ENCODE measurements at regions not wholly inside any gene's neighbourhood (a gene's known extent, or its start where the extent isn't known, plus 50 kb on each side); places are given as distances from the start of the nearest gene placed in this dataset.

DNA sequence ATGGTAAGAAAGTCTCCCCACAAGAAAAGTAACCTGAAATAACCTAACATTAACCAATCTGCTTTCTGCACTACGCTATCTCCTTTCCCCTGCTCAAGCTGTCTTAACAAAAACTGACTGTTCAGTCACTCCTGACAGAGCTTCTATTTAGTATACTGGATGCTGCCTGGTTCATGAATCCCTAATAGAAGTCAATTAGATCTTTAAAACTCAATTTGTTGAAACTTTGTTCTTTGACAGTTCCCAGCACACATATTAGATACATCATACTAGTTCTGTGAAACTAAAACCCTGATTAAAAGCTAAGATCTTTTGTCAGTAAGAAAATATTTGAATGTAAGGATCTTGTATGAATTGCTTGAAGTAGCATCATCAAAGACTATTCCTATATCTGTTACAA lies 287.4 kb downstream of the RBM43 start:
- Histone ChIP-seq H3K36me3 (replicated peaks; ENCODE audit: control insufficient read depth, insufficient read depth, low read length) (no peaks in the 10 kb centered on the region), H3K27me3 (ENCODE audit: control insufficient read depth, insufficient read depth, low read length) (no peaks in the 10 kb centered on the region), H3K4me3 (ENCODE audit: insufficient read depth, low read depth, low read length) (no peak overlapping the region)
- DNase-seq = no peak

DNA sequence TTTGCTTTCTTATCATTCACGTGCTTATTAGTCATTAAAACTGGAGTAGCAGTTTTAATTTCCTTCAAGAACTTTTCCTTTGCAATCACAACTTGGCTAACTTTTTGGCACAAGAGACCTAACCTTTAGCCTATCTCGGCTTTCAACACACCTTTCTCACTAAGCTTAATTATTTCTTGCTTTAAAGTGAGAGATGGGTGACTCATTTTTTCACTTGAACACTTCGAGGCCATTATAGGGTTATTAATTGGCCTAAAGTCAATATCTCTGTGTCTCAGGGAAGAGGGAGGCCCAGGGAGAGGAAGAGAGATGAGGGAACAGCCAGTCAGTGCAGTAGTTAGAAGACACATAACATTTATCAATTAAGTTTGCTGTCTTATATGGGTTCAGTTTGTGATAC lies 289.8 kb downstream of the RBM43 start:
- DNase-seq = no peak
- H3K27me3 ChIP-seq (ENCODE audit: control insufficient read depth, insufficient read depth, low read length) = no peaks in the 10 kb centered on the region
- H3K36me3 ChIP-seq (replicated peaks; ENCODE audit: control insufficient read depth, insufficient read depth, low read length) = no peaks in the 10 kb centered on the region
- no peak overlapping the region for H3K4me3 ChIP-seq (ENCODE audit: insufficient read depth, low read depth, low read length)

DNA sequence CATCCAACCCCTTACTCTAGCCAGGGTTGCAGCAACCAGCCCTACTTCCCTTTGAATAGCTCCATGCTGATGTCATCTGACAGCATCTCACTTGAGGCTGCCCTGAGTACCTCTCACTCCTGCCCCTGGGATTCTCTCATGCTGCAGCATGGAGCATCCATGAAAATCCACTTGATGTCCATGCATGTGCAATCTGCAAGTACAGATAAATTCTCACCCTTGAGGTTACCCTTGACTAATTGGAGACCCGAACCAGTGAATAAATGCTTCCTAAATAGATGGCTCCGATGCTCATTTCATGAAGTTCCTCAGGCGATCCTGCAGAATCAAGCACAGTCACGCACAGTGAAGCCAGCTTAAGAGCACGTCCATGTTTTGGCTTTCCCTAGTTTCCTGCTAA lies 298.3 kb downstream of the RBM43 start:
- Histone ChIP-seq H3K27me3 (ENCODE audit: control insufficient read depth, insufficient read depth, low read length) (no peaks in the 10 kb centered on the region), H3K4me3 (ENCODE audit: insufficient read depth, low read depth, low read length) (no peak overlapping the region), H3K36me3 (replicated peaks; ENCODE audit: control insufficient read depth, insufficient read depth, low read length) (no peaks in the 10 kb centered on the region)
- no peak for DNase-seq

DNA sequence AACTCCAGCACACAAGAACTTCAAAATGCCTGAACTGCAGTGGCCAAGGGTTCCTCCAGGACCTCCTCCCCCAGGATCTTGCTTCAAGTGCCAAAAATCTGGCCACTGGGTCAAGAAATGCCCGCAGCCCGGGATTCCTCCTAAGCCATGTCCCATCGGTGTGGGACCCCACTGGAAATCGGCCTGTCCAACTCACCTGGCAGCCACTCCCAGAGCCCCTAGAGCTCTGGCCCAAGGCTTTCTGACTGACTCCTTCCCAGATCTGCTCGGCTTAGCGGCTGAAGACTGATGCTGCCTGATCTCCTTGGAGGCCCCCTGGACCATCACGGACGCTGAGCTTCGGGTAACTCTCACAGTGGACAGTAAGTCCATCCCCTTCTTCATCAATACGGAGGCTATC lies 306.4 kb downstream of the RBM43 start:
- H3K27me3 ChIP-seq (ENCODE audit: control insufficient read depth, insufficient read depth, low read length) = no peaks in the 10 kb centered on the region
- no peak for DNase-seq
- no peak overlapping the region for H3K4me3 ChIP-seq (ENCODE audit: insufficient read depth, low read depth, low read length)
- H3K36me3 ChIP-seq (replicated peaks; ENCODE audit: control insufficient read depth, insufficient read depth, low read length) = no peaks in the 10 kb centered on the region

- no peak for DNase-seq
- Histone ChIP-seq H3K36me3 (replicated peaks; ENCODE audit: control insufficient read depth, insufficient read depth, low read length) (no peaks in the 10 kb centered on the region), H3K27me3 (ENCODE audit: control insufficient read depth, insufficient read depth, low read length) (no peaks in the 10 kb centered on the region), H3K4me3 (ENCODE audit: insufficient read depth, low read depth, low read length) (no peak overlapping the region)
These were observed 314.8 kb downstream of the RBM43 start for GRCh38 chr2:150946831-150947230.

DNA sequence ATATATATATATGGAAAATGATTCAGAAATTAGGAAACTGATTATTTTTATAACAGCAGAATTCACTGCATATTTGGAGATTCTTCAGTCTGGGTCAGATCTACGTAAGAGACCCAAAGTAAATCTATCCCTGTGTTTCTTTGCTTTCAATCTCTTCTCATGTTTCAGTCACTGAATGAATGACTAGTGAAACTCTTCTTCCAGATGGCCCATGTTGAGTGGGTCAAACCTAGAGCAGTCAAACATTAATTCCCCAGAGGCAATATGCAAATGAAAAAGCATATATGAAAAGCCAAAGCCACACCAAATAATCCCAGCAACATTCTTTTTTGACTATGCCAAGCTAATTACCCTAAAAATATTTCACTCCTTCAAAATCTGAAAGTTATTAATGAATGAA lies 317.3 kb downstream of the RBM43 start:
- Histone ChIP-seq H3K4me3 (ENCODE audit: insufficient read depth, low read depth, low read length) (no peak overlapping the region), H3K27me3 (ENCODE audit: control insufficient read depth, insufficient read depth, low read length) (no peaks in the 10 kb centered on the region), H3K36me3 (replicated peaks; ENCODE audit: control insufficient read depth, insufficient read depth, low read length) (no peaks in the 10 kb centered on the region)
- DNase-seq = no peak

DNA sequence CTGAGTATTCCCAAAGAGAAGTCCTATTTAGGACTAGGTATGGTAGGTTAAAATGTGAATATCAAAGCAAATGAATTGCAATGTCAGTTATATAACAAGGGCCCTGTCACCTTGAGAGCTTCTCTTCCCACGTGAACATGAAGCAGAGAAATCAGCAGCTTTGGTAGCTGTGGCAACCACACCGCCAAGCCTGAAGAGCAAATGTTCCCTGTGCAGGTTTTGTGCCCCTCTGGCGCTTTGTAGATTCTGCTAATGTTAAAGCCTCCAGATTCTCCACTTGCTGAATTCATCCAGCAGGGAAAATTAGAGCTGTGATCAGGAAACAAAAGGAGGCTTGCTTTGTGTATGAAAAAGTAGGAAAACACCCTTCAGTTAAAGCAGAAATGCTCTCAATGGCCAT lies 322.6 kb downstream of the RBM43 start:
- H3K36me3 ChIP-seq (replicated peaks; ENCODE audit: control insufficient read depth, insufficient read depth, low read length) = no peaks in the 10 kb centered on the region
- H3K27me3 ChIP-seq (ENCODE audit: control insufficient read depth, insufficient read depth, low read length) = no peaks in the 10 kb centered on the region
- no peak overlapping the region for H3K4me3 ChIP-seq (ENCODE audit: insufficient read depth, low read depth, low read length)
- no peak for DNase-seq

GRCh38 chr2:150938527-150938926 lies 323.1 kb downstream of the RBM43 start:
- no peaks in the 10 kb centered on the region for H3K27me3 ChIP-seq (ENCODE audit: control insufficient read depth, insufficient read depth, low read length)
- no peak for DNase-seq
- H3K4me3 ChIP-seq (ENCODE audit: insufficient read depth, low read depth, low read length) = no peak overlapping the region
- H3K36me3 ChIP-seq (replicated peaks; ENCODE audit: control insufficient read depth, insufficient read depth, low read length) = no peaks in the 10 kb centered on the region

DNA sequence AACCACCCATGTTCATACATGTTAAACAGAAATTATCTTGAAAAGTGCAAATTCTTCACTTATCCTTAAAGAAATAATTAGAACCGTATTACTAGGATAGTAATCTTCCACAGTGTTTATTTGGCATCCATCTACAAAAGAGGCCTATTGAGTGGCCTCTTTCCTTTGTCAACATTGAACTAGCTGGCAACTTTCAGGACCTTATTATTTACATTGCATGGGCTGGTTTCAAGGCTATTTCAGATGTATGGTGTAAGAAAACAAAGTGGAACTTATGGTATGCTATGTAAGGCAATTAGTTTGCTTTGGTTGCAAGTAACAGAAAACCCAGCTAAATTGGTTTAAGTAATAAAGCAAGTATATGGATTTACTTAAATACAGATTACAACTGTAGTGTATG lies 324.6 kb downstream of the RBM43 start:
- no peaks in the 10 kb centered on the region for H3K27me3 ChIP-seq (ENCODE audit: control insufficient read depth, insufficient read depth, low read length)
- no peaks in the 10 kb centered on the region for H3K36me3 ChIP-seq (replicated peaks; ENCODE audit: control insufficient read depth, insufficient read depth, low read length)
- H3K4me3 ChIP-seq (ENCODE audit: insufficient read depth, low read depth, low read length) = no peak overlapping the region
- DNase-seq = no peak

DNA sequence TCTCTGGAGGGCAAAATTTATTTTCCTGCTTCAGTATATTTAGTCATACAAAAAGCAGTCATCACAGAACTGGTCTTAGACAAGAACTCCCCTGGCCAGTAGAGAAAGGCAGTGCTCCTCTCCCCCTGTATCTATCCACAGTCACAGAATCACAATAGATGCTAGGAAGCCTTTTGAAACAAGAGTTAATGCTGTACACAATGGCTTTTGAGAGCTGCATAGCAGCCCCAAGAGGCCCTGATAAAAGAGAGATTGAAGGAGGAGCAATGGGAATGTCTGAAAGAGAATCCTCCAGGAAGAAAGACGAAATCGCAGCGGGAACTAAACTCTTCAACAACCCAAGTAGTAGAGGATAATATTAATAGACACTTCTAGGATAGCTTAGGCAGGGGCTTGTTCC lies 330.2 kb downstream of the RBM43 start:
- H3K36me3 ChIP-seq (replicated peaks; ENCODE audit: control insufficient read depth, insufficient read depth, low read length) = no peaks in the 10 kb centered on the region
- H3K4me3 ChIP-seq (ENCODE audit: insufficient read depth, low read depth, low read length) = no peak overlapping the region
- peak; percentile 3 for DNase-seq
- H3K27me3 ChIP-seq (ENCODE audit: control insufficient read depth, insufficient read depth, low read length) = no peaks in the 10 kb centered on the region

GRCh38 chr2:150925611-150926010 lies 336.1 kb downstream of the RBM43 start:
- H3K27me3 ChIP-seq (ENCODE audit: control insufficient read depth, insufficient read depth, low read length) = no peaks in the 10 kb centered on the region
- no peak overlapping the region for H3K4me3 ChIP-seq (ENCODE audit: insufficient read depth, low read depth, low read length)
- no peaks in the 10 kb centered on the region for H3K36me3 ChIP-seq (replicated peaks; ENCODE audit: control insufficient read depth, insufficient read depth, low read length)
- DNase-seq = no peak

- Histone ChIP-seq H3K4me3 (ENCODE audit: insufficient read depth, low read depth, low read length) (no peak overlapping the region), H3K36me3 (replicated peaks; ENCODE audit: control insufficient read depth, insufficient read depth, low read length) (no peaks in the 10 kb centered on the region), H3K27me3 (ENCODE audit: control insufficient read depth, insufficient read depth, low read length) (no peaks in the 10 kb centered on the region)
- DNase-seq = no peak
These were observed 336.8 kb downstream of the RBM43 start for GRCh38 chr2:150924878-150925277.

DNA sequence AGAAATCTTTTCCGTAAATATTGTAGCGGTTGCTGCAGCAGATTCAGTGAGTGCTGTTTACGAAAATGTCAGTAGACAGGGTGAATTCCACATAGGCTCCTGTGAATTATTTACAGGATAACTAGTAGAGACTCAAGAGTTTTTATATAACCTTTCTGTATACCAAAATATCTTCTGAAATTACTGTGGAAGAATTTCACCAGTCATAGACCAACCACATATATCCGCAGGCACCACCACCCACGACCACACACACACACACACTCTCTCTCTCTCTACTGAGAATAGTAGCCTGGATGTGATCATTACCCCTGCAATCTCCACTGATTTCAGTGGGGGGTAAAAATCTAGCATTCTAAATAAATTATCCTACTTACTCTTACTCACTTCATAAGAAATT lies 341.8 kb downstream of the RBM43 start:
- Histone ChIP-seq H3K27me3 (ENCODE audit: control insufficient read depth, insufficient read depth, low read length) (no peaks in the 10 kb centered on the region), H3K36me3 (replicated peaks; ENCODE audit: control insufficient read depth, insufficient read depth, low read length) (no peaks in the 10 kb centered on the region), H3K4me3 (ENCODE audit: insufficient read depth, low read depth, low read length) (no peak overlapping the region)
- no peak for DNase-seq

DNA sequence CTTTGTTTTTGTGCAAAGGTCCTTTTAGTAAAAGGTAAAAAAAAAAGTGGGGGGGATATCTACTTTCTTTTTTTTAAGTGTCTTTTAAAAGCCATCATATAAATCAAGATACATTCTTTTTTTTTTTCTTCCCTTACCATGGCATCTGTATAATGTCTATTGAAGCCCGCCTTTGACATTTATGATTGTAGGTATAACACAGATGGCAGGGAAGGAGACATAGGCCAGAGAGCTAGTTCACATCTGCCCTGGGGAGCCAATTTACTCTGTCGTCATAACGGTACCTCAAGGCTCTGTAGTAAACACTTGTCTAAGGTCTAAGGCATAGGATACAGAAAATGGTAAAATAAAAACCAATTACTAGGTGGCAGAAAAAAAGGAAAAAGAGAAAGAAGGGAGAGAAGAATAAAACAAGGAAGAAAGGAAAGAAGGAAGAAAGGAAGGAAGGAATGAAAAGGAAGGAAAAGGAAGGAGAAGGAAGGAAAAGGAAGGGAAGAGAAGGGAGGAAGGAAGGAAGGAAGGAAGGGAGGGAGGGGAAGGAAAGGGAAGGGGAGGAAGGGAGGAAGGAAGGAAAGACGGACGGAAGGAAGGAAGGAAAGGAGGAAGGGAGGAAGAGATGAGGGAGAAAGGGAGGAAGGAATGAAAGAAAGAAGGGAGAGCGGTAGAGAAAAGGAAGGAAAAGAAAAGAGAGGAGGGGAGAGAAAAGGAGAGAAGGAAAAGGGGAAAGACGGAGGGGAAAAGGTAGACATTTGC lies 343.5 kb downstream of the RBM43 start:
- no peak for DNase-seq
- Histone ChIP-seq H3K4me3 (ENCODE audit: insufficient read depth, low read depth, low read length) (no peak overlapping the region), H3K27me3 (ENCODE audit: control insufficient read depth, insufficient read depth, low read length) (no peaks in the 10 kb centered on the region), H3K36me3 (replicated peaks; ENCODE audit: control insufficient read depth, insufficient read depth, low read length) (no peaks in the 10 kb centered on the region)

- Histone ChIP-seq H3K4me3 (ENCODE audit: insufficient read depth, low read depth, low read length) (no peak overlapping the region), H3K27me3 (ENCODE audit: control insufficient read depth, insufficient read depth, low read length) (no peaks in the 10 kb centered on the region), H3K36me3 (replicated peaks; ENCODE audit: control insufficient read depth, insufficient read depth, low read length) (no peaks in the 10 kb centered on the region)
- DNase-seq = no peak
These were observed 344.9 kb downstream of the RBM43 start for GRCh38 chr2:150916467-150917396.

Data from H7 (cell line).